Adipocyte (in vitro differentiated cells): ENCODE measurements at regions not wholly inside any gene's neighbourhood (a gene's known extent, or its start where the extent isn't known, plus 50 kb on each side); places are given as distances from the start of the nearest gene placed in this dataset.

Experiments
- DNase-seq: peaks from one replicate; pipeline ENCODE4 v3.0.0-alpha.2; 2015; ENCODE audit warnings: low read depth
- H3K27me3 ChIP-seq: replicated peaks from 2 replicates; pipeline ENCODE4 v1.7.0; 2013; ENCODE audit warnings: mild to moderate bottlenecking, low read length, moderate library complexity; ENCODE audit not compliant: control insufficient read depth, insufficient read depth
- H3K36me3 ChIP-seq: 2 replicates; pipeline ENCODE4 v1.7.0; 2013; ENCODE audit warnings: low read length, mild to moderate bottlenecking, moderate library complexity; ENCODE audit not compliant: control insufficient read depth, insufficient read depth, severe bottlenecking
- H3K4me1 ChIP-seq: 2 replicates; pipeline ENCODE4 v1.7.0; 2013; ENCODE audit warnings: mild to moderate bottlenecking, low read length, moderate library complexity; ENCODE audit not compliant: control insufficient read depth, insufficient read depth
- H3K4me3 ChIP-seq: 2 replicates; pipeline ENCODE4 v1.7.0; 2013; ENCODE audit warnings: mild to moderate bottlenecking, low read length, moderate library complexity
- H3K9ac ChIP-seq: 2 replicates; pipeline ENCODE4 v1.7.0; 2013; ENCODE audit warnings: mild to moderate bottlenecking, low read length, moderate library complexity
- H3K9me3 ChIP-seq: 2 replicates; pipeline ENCODE4 v1.7.0; 2013; ENCODE audit warnings: mild to moderate bottlenecking, low read length, moderate library complexity; ENCODE audit not compliant: control insufficient read depth

DNA sequence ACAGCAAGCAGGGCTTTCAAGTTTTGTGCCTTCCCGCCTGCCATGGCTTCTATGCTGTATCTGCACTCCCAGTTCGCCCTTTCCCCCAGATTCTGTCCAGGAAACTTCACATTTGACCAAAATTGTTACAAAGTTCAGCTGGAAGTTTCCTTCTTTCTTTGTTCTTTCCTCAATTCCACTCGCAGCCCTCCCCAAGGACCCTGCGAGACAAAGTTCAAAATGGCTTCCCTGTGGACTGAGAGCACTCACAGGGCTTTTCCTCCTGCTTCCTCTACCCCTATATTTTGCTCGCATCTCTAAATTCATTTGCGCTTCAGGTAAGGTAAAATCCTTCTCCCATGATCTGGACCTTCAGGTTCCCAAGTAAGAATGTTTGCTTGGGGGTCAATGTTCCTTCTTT, 1348.4 kb upstream of the B3GALT2 start:
- H3K4me3 ChIP-seq, result no peak overlapping the region
- H3K4me1 ChIP-seq, result no peaks in the 10 kb centered on the region
- no peak overlapping the region for H3K9ac ChIP-seq
- H3K9me3 ChIP-seq, result no peaks in the 10 kb centered on the region
- DNase-seq, result no peak
- H3K27me3 ChIP-seq, result no peaks in the 10 kb centered on the region
- H3K36me3 ChIP-seq, result no peaks in the 10 kb centered on the region

DNA sequence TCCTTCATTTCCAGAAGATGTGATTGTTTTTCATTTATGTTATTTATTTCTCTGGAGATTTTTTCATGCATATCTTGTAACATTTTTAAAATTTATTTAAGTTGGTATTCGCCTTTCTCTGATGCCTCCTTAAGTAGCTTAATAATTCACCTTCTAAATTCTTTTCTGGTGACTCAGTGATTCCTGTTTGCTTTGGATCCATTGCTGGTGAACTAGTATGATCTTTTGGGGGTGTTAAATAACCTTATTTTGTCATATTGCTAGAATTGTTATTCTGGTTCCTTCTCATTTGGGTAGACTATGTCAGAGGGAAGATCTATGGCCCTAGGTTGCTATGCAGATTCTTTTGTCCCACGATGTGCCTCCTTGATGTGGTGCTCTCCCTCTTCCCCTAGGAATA, 1347.2 kb upstream of the B3GALT2 start:
- Histone ChIP-seq H3K36me3 (no peaks in the 10 kb centered on the region), H3K4me3 (no peak overlapping the region), H3K9ac (no peak overlapping the region), H3K27me3 (no peaks in the 10 kb centered on the region), H3K9me3 (no peaks in the 10 kb centered on the region), H3K4me1 (no peaks in the 10 kb centered on the region)
- DNase-seq, result no peak

DNA sequence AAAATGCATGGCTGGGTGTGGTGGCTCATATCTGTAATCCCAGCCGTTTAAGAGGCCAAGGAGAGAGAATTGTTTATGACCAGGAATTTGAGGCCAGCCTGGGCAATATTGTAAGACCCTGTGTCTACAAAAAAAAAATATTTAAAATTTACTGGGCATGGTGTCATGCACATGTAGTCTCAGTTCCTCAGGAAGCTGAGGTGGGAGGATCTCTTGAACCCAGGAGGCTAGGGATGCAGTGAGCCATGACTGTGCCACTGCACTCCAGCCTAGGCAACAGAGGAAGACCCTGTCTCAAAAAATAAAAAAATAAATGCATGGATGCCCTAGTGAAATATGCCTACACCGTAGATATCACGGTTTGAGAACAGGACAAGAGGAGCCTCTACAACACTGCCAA, 1331.2 kb upstream of the B3GALT2 start:
- Histone ChIP-seq H3K27me3 (no peaks in the 10 kb centered on the region), H3K4me3 (no peak overlapping the region), H3K9ac (no peak overlapping the region), H3K36me3 (no peaks in the 10 kb centered on the region), H3K9me3 (no peaks in the 10 kb centered on the region), H3K4me1 (no peaks in the 10 kb centered on the region)
- DNase-seq, result no peak

DNA sequence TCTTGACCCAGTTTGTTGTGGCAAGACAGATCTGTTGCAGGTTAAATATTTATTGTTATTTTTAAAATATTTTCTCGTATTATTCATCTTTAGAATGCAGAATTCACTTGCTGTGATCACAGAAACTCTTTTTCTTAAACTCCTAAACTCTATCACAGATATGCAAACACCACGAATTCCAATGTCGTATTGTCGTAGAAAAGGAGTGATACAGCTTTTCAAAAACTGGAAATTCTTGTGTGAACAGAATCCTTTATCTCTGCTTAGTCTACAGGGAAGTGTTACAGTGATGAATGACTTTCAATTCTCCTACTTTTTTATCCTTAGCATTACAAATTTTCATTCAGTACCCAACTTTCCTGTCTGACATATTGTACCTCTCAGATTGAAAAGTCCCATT, 1329.5 kb upstream of the B3GALT2 start:
- DNase-seq, result peak; percentile 4
- H3K4me1 ChIP-seq, result no peaks in the 10 kb centered on the region
- no peaks in the 10 kb centered on the region for H3K27me3 ChIP-seq
- no peaks in the 10 kb centered on the region for H3K36me3 ChIP-seq
- H3K9ac ChIP-seq, result no peak overlapping the region
- H3K4me3 ChIP-seq, result no peak overlapping the region
- H3K9me3 ChIP-seq, result no peaks in the 10 kb centered on the region

DNA sequence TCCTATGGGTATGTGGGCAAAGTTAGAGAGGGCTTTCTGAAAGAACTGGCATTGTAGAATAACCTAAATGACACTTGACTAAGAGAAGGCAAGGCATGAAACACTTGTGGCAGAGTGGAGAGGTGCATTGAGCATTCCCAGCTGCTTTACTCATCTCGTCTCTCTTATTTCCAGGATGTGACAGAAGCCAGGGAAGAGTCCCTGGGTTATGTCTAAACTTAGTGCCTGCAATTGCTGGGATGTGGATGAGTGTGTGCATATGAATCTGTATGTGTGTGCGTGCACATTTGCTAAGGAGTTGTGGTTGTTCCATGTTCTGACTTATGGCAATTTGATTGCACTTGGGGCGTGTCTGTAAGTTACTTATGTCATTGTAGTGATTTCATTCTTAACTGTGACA, 1326.5 kb upstream of the B3GALT2 start:
- Histone ChIP-seq H3K9me3 (no peaks in the 10 kb centered on the region), H3K4me3 (no peak overlapping the region), H3K4me1 (no peaks in the 10 kb centered on the region), H3K36me3 (no peaks in the 10 kb centered on the region), H3K9ac (no peak overlapping the region), H3K27me3 (no peaks in the 10 kb centered on the region)
- no peak for DNase-seq

DNA sequence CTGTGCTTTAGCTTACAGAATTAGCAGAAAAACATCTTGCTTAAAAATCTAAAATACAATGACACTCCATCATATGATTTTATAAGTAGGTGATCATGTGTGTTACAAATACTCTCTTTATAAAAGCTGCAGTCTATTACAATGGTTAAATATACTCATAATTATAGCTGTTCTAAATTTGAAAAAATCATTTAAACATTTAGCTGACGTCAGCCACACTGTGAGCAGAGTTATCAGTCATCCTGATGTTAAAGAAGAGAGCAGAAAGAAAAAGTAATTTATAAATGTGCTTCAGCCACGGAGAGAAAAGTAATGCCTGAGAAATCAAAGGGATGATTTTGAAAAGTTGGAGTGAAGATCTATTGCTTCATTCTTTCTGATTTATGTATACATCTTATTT, 1325.9 kb upstream of the B3GALT2 start:
- no peak for DNase-seq
- H3K27me3 ChIP-seq, result no peaks in the 10 kb centered on the region
- no peaks in the 10 kb centered on the region for H3K36me3 ChIP-seq
- H3K4me3 ChIP-seq, result no peak overlapping the region
- H3K9me3 ChIP-seq, result no peaks in the 10 kb centered on the region
- H3K9ac ChIP-seq, result no peak overlapping the region
- no peaks in the 10 kb centered on the region for H3K4me1 ChIP-seq

DNA sequence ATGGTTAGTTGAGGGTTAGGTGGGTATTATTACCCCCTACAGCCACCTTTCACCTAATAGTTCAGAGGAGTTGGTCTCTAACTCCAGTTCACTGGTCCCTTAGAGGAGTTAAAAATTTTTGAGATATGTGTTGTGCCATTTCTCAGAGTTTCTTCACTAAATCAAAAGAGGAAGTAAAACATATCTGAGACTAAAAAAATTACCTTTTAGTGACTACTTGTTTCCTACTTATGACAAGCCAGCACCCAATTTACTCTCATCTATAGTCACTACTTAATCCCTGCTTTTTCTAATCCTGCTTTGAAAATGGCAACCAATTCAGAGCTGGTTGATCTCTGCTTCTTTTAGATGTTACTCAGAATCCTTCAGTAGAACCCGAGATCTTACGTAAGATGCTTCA, 1316.8 kb upstream of the B3GALT2 start:
- no peaks in the 10 kb centered on the region for H3K36me3 ChIP-seq
- no peaks in the 10 kb centered on the region for H3K4me1 ChIP-seq
- H3K4me3 ChIP-seq, result no peak overlapping the region
- no peak overlapping the region for H3K9ac ChIP-seq
- no peak for DNase-seq
- no peaks in the 10 kb centered on the region for H3K27me3 ChIP-seq
- peaks cover 4% of the 10 kb centered on the region for H3K9me3 ChIP-seq

DNA sequence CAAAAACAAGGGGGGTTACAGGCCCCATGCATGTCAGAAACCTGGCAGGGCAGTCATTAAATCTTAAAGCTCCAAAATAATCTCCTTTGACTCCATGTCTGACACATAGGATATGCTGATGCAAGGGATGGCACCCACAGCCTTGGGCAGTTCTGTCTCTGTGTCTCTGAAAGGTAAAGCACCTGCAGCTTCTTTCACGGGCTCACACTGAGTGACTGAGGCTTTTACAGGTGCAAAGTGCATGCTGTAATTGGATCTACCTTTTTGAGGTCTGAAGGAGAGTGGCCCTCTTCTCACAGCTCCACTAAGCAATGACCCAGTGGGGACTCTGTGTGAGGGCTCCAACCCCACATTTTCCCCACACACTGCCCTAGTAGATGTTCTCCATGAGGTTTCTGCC, 1309.0 kb upstream of the B3GALT2 start:
- Histone ChIP-seq H3K36me3 (no peaks in the 10 kb centered on the region), H3K4me3 (no peak overlapping the region), H3K4me1 (no peaks in the 10 kb centered on the region), H3K9me3 (peaks cover 4% of the 10 kb centered on the region), H3K27me3 (no peaks in the 10 kb centered on the region), H3K9ac (no peak overlapping the region)
- DNase-seq, result no peak

DNA sequence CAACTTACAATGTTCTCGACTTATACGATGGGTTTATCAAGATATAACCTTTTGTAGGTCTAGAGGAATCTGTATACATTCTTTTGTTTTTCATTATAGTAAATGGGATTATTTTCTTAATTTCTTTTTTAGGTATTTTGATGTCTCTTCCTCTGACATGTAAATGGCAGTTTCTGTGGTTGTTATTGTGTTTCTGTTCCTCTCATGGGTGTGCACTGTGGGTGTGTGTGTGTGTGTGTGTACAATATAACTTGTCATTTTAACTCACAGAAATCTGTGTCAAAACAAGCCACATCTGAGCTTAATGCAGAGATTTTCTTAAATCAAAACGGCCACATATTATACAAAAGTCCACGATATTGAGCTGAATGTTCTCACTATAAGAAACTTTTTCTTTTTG, 1300.8 kb upstream of the B3GALT2 start:
- H3K9ac ChIP-seq, result no peak overlapping the region
- H3K27me3 ChIP-seq, result no peaks in the 10 kb centered on the region
- H3K36me3 ChIP-seq, result no peaks in the 10 kb centered on the region
- DNase-seq, result no peak
- H3K4me3 ChIP-seq, result no peak overlapping the region
- H3K4me1 ChIP-seq, result no peaks in the 10 kb centered on the region
- peaks cover 4% of the 10 kb centered on the region for H3K9me3 ChIP-seq

DNA sequence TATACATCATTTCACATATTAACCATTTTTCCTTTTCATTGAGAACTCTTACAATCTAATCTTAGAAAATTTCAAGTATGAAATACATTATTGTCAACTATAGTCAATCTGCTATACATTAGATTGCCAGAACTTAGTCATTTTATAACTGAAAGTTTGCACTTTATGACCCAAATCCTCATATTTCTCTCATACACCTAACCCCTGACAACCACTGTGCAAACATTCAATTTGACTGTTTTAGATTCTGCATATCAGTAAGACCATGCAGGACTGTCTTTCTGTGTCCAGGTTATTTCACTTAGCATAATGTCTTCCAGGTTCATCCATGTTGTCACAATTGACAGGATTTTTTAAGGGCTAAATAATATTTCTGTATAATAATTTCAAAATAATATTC, 1299.0 kb upstream of the B3GALT2 start:
- no peak for DNase-seq
- H3K4me1 ChIP-seq, result no peaks in the 10 kb centered on the region
- H3K36me3 ChIP-seq, result no peaks in the 10 kb centered on the region
- H3K27me3 ChIP-seq, result no peaks in the 10 kb centered on the region
- no peak overlapping the region for H3K4me3 ChIP-seq
- no peak overlapping the region for H3K9ac ChIP-seq
- H3K9me3 ChIP-seq, result peaks cover 4% of the 10 kb centered on the region

DNA sequence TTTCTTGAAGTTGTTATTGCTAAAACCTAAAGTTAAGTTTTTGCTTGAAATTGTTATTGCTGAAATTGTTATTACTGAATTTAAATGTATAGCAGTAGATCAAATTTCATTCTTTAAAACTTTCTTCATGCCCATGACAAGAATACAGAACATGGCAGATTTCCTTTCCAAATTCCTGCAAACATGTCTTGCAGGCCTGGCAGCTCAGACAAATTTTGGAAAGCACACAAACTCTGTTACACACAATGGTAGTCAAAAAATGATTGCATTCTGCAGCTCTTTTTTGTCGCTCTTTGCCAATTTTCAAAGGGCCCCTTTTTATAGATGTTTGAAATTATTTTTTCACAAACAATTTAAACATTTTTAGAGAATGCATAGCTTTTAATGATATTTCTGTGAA, 1292.3 kb upstream of the B3GALT2 start:
- Histone ChIP-seq H3K9ac (no peak overlapping the region), H3K4me3 (no peak overlapping the region), H3K27me3 (no peaks in the 10 kb centered on the region), H3K36me3 (no peaks in the 10 kb centered on the region), H3K4me1 (no peaks in the 10 kb centered on the region), H3K9me3 (no peaks in the 10 kb centered on the region)
- no peak for DNase-seq

DNA sequence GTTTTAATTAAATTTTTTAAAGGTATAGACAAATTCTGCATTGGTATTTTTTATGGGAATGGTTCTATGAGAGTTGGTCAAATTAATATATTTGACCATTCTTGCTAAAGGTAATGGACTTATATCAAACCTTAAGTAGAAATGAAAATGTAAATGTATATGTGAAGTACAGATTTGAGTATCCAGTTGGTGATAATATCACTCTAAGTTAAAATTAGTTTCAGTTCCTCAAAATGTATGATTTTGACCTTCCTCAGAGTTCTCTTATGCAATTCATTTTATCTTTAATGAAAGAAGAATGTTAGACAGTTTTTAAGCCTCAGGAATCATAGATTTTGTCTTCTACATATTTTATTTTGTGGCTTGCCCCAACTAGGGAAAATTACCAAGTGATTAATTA, 1291.5 kb upstream of the B3GALT2 start:
- H3K9ac ChIP-seq, result no peak overlapping the region
- H3K4me3 ChIP-seq, result no peak overlapping the region
- no peaks in the 10 kb centered on the region for H3K9me3 ChIP-seq
- no peaks in the 10 kb centered on the region for H3K36me3 ChIP-seq
- H3K27me3 ChIP-seq, result no peaks in the 10 kb centered on the region
- no peak for DNase-seq
- no peaks in the 10 kb centered on the region for H3K4me1 ChIP-seq
